Neural cell (in vitro differentiated cells): ENCODE measurements at regions not wholly inside any gene's neighbourhood (a gene's known extent, or its start where the extent isn't known, plus 50 kb on each side); places are given as distances from the start of the nearest gene placed in this dataset.

Source experiments
- H2AFZ ChIP-seq: fragments of 200-600, 300-800 bp; sonication (generic), shearing (Covaris generic); 2 replicates; pipeline ENCODE4 v1.6.0; 2014; ENCODE audit warnings: low read depth, mild to moderate bottlenecking, antibody characterized with exemption, low read length, moderate library complexity
- H3F3A ChIP-seq: fragments of 200-600 bp; shearing (Covaris generic); 2 replicates; pipeline ENCODE4 v1.6.1; 2016; ENCODE audit warnings: mild to moderate bottlenecking, moderate library complexity, mixed read lengths, antibody characterized with exemption, low read length; ENCODE audit not compliant: insufficient read depth, poor library complexity, severe bottlenecking
- H3K27ac ChIP-seq: fragments of 200-600, 300-800 bp; sonication (generic), shearing (Covaris generic); 2 replicates; pipeline ENCODE4 v1.5.1; 2014; ENCODE audit warnings: mild to moderate bottlenecking, low read length, moderate library complexity
- H3K27me3 ChIP-seq: fragments of 300-800, 200-600 bp; sonication (generic), shearing (Covaris generic); 2 replicates; pipeline ENCODE4 v1.6.0; 2014; ENCODE audit warnings: mild to moderate bottlenecking, low read depth, low read length, moderate library complexity; ENCODE audit not compliant: insufficient read depth
- H3K36me3 ChIP-seq: fragments of 300-800, 200-600 bp; sonication (generic), shearing (Covaris generic); 2 replicates; pipeline ENCODE4 v1.5.1; 2014; ENCODE audit warnings: mild to moderate bottlenecking, antibody characterized with exemption, low read length, moderate library complexity; ENCODE audit not compliant: insufficient read depth
- H3K4me2 ChIP-seq: fragments of 300-800, 200-600 bp; sonication (generic), shearing (Covaris generic); 2 replicates; pipeline ENCODE4 v1.6.0; 2014; ENCODE audit warnings: mild to moderate bottlenecking, low read length
- H3K4me3 ChIP-seq: fragments of 300-800, 200-600 bp; sonication (generic), shearing (Covaris generic); 2 replicates; pipeline ENCODE4 v1.5.1; 2014; ENCODE audit warnings: mild to moderate bottlenecking, low read length, moderate library complexity
- H3K79me2 ChIP-seq: fragments of 200-600 bp; shearing (Covaris generic); replicated peaks from 2 replicates; pipeline ENCODE4 v1.6.0; 2014; ENCODE audit warnings: mild to moderate bottlenecking, low read length, moderate library complexity; ENCODE audit not compliant: insufficient read depth
- H3K9ac ChIP-seq: fragments of 300-800, 200-600 bp; sonication (generic), shearing (Covaris generic); 2 replicates; pipeline ENCODE4 v1.6.1; 2016; ENCODE audit warnings: mild to moderate bottlenecking, low read length, mixed read lengths
- H3K9me2 ChIP-seq: fragments of 200-600 bp; shearing (Covaris generic); 2 replicates; pipeline ENCODE4 v1.6.1; 2016; ENCODE audit warnings: mild to moderate bottlenecking, low read length, mixed read lengths; ENCODE audit not compliant: insufficient read depth
- H3K9me3 ChIP-seq: fragments of 200-600, 300-800 bp; sonication (generic), shearing (Covaris generic); 2 replicates; pipeline ENCODE4 v1.6.1; 2016; ENCODE audit warnings: mild to moderate bottlenecking, mixed run types, low read length, moderate library complexity, mixed read lengths
- H4K20me1 ChIP-seq: fragments of 200-600 bp; shearing (Covaris generic); 2 replicates; pipeline ENCODE4 v1.6.1; 2016; ENCODE audit warnings: mild to moderate bottlenecking, mixed run types; ENCODE audit not compliant: insufficient read depth
- CTCF ChIP-seq: fragments of 450-650 bp; IDR thresholded peaks from 2 replicates; pipeline ENCODE4 v1.5.1; 2014; ENCODE audit warnings: antibody characterized with exemption, mild to moderate bottlenecking, moderate library complexity; ENCODE audit not compliant: poor library complexity, severe bottlenecking
- EP300 ChIP-seq: fragments of 450-650 bp; conservative IDR thresholded peaks from 2 replicates; pipeline ENCODE4 v1.6.1; 2014; ENCODE audit warnings: antibody characterized with exemption, mild to moderate bottlenecking, moderate library complexity; ENCODE audit not compliant: poor library complexity, severe bottlenecking
- EZH2 ChIP-seq: fragments of 200-600, 300-800 bp; shearing (Covaris generic), sonication (generic); IDR thresholded peaks from 2 replicates; pipeline ENCODE4 v1.6.1; 2014; ENCODE audit warnings: antibody characterized with exemption, low read length, borderline replicate concordance, mild to moderate bottlenecking; ENCODE audit not compliant: insufficient read depth, poor library complexity, severe bottlenecking
- MXI1 ChIP-seq: fragments of 450-650 bp; conservative IDR thresholded peaks from 2 replicates; pipeline ENCODE4 v1.6.1; 2014; ENCODE audit warnings: antibody characterized with exemption, mild to moderate bottlenecking; ENCODE audit not compliant: poor library complexity, severe bottlenecking
- POLR2AphosphoS5 ChIP-seq: IDR thresholded peaks from 2 replicates; pipeline ENCODE4 v1.6.1; 2012
- RAD21 ChIP-seq: fragments of 450-650 bp; conservative IDR thresholded peaks from 2 replicates; pipeline ENCODE4 v1.6.1; 2014; ENCODE audit warnings: antibody characterized with exemption, mild to moderate bottlenecking, moderate library complexity
- REST ChIP-seq: IDR thresholded peaks from 2 replicates; pipeline ENCODE4 v1.6.1; 2012; ENCODE audit warnings: borderline replicate concordance
- SMC3 ChIP-seq: fragments of 450-650 bp; conservative IDR thresholded peaks from 2 replicates; pipeline ENCODE4 v1.6.1; 2014; ENCODE audit warnings: antibody characterized with exemption, mild to moderate bottlenecking, moderate library complexity; ENCODE audit not compliant: poor library complexity
- TAF1 ChIP-seq: IDR thresholded peaks from 2 replicates; pipeline ENCODE4 v1.6.1; 2012; ENCODE audit warnings: low read depth

DNA sequence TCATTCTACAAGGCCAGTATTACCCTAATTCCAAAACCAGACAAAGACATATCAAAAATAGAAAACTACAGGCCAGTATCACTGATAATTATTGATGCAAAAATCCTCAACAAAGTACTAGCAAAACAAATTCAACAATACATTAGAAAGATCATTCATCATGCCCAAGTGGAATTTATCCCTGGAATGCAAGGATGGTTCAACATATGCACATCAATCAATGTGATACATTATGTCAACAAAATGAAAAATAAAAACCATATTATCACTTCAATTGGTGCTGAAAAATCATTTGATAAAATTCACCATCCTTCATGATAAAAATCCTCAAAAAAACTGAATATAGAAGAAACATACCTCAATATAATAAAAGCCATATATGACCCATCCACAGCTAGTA is 115.2 kb upstream of the SLC27A6 start:
- no peaks in the 10 kb centered on the region for H3F3A ChIP-seq
- H3K27me3 ChIP-seq, result no peaks in the 10 kb centered on the region
- no peak overlapping the region for H3K27ac ChIP-seq
- no peaks in the 10 kb centered on the region for H3K9me2 ChIP-seq
- H3K36me3 ChIP-seq, result no peaks in the 10 kb centered on the region
- no peak overlapping the region for H3K9ac ChIP-seq
- H3K4me3 ChIP-seq, result no peak overlapping the region
- no peaks in the 10 kb centered on the region for H3K9me3 ChIP-seq
- H2AFZ ChIP-seq, result no peak overlapping the region
- no peak for TF ChIP-seq RAD21
- TF ChIP-seq POLR2AphosphoS5, result no peak
- TF ChIP-seq TAF1, result no peak
- no peak for TF ChIP-seq MXI1
- TF ChIP-seq EZH2, result no peak
- no peak for TF ChIP-seq EP300
- no peaks in the 10 kb centered on the region for H4K20me1 ChIP-seq
- no peaks in the 10 kb centered on the region for H3K79me2 ChIP-seq
- no peak overlapping the region for H3K4me2 ChIP-seq

DNA sequence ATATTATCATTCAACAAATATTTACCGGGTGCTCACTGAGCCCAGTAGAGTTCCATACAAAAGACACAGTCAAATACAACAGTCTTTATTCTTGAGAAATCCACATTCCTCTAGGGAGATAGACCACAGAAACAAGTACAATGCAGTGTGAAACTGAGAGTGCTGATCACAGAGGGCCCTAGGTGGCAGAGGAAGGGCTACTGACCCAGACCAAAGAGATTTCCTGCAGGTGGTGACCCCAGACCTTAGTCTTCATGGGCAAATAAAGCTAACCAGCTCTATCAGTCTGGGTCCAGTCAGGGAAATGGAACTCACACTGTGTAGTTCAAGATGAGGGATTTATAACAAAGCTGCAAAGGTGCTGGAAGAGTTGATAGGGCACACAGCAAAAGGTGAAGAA is 110.4 kb upstream of the SLC27A6 start:
- H3K79me2 ChIP-seq, result no peaks in the 10 kb centered on the region
- TF ChIP-seq POLR2AphosphoS5 (no peak), TAF1 (no peak), MXI1 (no peak), SMC3 (no peak), EP300 (no peak), REST (no peak), EZH2 (no peak)
- H2AFZ ChIP-seq, result no peak overlapping the region
- H3K27me3 ChIP-seq, result no peaks in the 10 kb centered on the region
- H3K4me3 ChIP-seq, result no peak overlapping the region
- no peaks in the 10 kb centered on the region for H3K9me2 ChIP-seq
- H3F3A ChIP-seq, result no peaks in the 10 kb centered on the region
- H3K36me3 ChIP-seq, result no peaks in the 10 kb centered on the region
- no peak overlapping the region for H3K9ac ChIP-seq
- H3K27ac ChIP-seq, result no peak overlapping the region
- peaks cover 1% of the 10 kb centered on the region for H3K9me3 ChIP-seq
- no peak overlapping the region for H3K4me2 ChIP-seq
- no peaks in the 10 kb centered on the region for H4K20me1 ChIP-seq

DNA sequence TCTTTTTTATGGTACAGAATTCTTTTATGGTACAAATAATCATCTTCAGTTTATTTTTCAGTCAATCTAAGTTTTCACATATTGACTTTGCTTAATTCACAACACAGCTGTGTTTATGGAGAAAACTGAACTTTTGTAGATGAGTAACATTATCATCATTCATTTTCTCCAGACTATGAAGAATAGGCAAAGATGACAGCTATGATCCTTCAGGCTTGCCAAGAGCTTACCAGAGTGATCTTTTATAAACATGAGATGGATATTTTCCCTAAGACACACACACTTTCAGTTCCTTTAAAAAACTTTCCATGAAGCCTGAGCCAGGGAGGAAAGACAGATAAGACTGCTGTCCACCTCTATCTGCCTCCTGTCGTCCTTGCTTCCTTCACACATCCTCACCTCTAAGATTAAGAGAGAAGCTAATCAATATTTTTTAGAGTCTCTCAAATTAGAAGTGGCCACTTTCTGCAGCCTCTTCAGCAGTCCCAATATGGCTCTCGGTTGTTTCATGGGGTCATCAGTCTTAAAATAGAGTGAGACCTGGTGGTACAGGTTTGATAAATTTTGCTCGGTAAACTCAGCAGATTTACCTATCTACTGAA is 108.1 kb upstream of the SLC27A6 start:
- Histone ChIP-seq H3K36me3 (no peaks in the 10 kb centered on the region), H2AFZ (no peak overlapping the region), H3K9ac (no peak overlapping the region), H3F3A (no peaks in the 10 kb centered on the region), H3K4me2 (no peak overlapping the region), H4K20me1 (no peaks in the 10 kb centered on the region), H3K9me2 (no peaks in the 10 kb centered on the region), H3K79me2 (no peaks in the 10 kb centered on the region), H3K27me3 (no peaks in the 10 kb centered on the region), H3K9me3 (peaks cover 3% of the 10 kb centered on the region), H3K27ac (no peak overlapping the region), H3K4me3 (no peak overlapping the region)
- no peak for TF ChIP-seq RAD21
- TF ChIP-seq CTCF, result no peak
- TF ChIP-seq EP300, result no peak
- no peak for TF ChIP-seq POLR2AphosphoS5
- no peak for TF ChIP-seq REST
- TF ChIP-seq SMC3, result no peak
- TF ChIP-seq TAF1, result no peak
- no peak for TF ChIP-seq EZH2
- TF ChIP-seq MXI1, result no peak
